Panc1 (cell line): ENCODE measurements at regions not wholly inside any gene's neighbourhood (a gene's known extent, or its start where the extent isn't known, plus 50 kb on each side); places are given as distances from the start of the nearest gene placed in this dataset.
"Not testable (repeated sequence)": the region's sequence is repeated elsewhere in the genome, so short reads cannot be mapped to it uniquely, and the experiment has no call there.

ENCODE experiments used
- ATAC-seq: fragments of 200-7000 bp; cut with Tn5 transposase; 2 replicates; pipeline ENCODE4 v1.9.1; 2020; ENCODE audit warnings: mild to moderate bottlenecking, moderate library complexity
- BruUV-seq: library from RNA; stranded (reverse); fragments of 400-500 nt; replicated peaks from 2 replicates; lab custom pipeline; 2021; lab: Mats Ljungman, UMichigan
- CTCF ChIA-PET: fragments of 300-600 bp; sonication (Branson Sonifier 250); formaldehyde crosslinking; loops from one replicate; lab custom pipeline; 2022; ENCODE audit warnings: antibody characterized with exemption; lab: Charles Lee
- POLR2A ChIA-PET: fragments of 300-600 bp; sonication (Branson Sonifier 250); formaldehyde crosslinking; loops from one replicate; lab custom pipeline; 2022; ENCODE audit warnings: antibody characterized with exemption; lab: Charles Lee
- DNase-seq: peaks from one replicate; pipeline ENCODE4 v3.0.0-alpha.2; 2010; ENCODE audit warnings: low read depth, low spot score
- H3K27ac ChIP-seq: 2 replicates; pipeline ENCODE4 v1.5.1; 2011; ENCODE audit warnings: mild to moderate bottlenecking, low read length, inconsistent platforms
- H3K27me3 ChIP-seq: fragments of 200-500 bp; sonication (Bioruptor generic); 2 replicates; pipeline ENCODE4 v1.6.0; 2014; ENCODE audit warnings: low read length, inconsistent platforms; ENCODE audit not compliant: control insufficient read depth, insufficient read depth
- H3K36me3 ChIP-seq: fragments of 200-500 bp; sonication (Bioruptor generic); 2 replicates; pipeline ENCODE4 v1.5.1; 2014; ENCODE audit warnings: inconsistent platforms, mild to moderate bottlenecking, low read length, moderate library complexity; ENCODE audit not compliant: control insufficient read depth, insufficient read depth
- H3K4me1 ChIP-seq: 2 replicates; pipeline ENCODE4 v1.5.1; 2011; ENCODE audit warnings: inconsistent platforms, mild to moderate bottlenecking, low read length, moderate library complexity; ENCODE audit not compliant: control insufficient read depth, insufficient read depth
- H3K4me3 ChIP-seq, 2 experiments: 2 replicates each; pipeline ENCODE4 v1.5.1; 2011 to 2012; ENCODE audit warnings: low read depth in 2 of 2, low read length in 2 of 2, mild to moderate bottlenecking in 2 of 2, inconsistent platforms in 1 of 2, moderate library complexity in 1 of 2
- H3K9me3 ChIP-seq: fragments of 200-500 bp; sonication (Bioruptor generic); 2 replicates; pipeline ENCODE4 v1.5.1; 2014; ENCODE audit warnings: low read depth, mild to moderate bottlenecking, inconsistent platforms, low read length, moderate library complexity; ENCODE audit not compliant: control insufficient read depth, insufficient read depth
- POLR2AphosphoS5 ChIP-seq: IDR thresholded peaks from 2 replicates; pipeline ENCODE4 v1.6.1; 2012; ENCODE audit warnings: mild to moderate bottlenecking, low read depth, low read length, moderate library complexity
- REST ChIP-seq, 2 experiments: IDR thresholded peaks; 2 replicates each; pipeline ENCODE4 v1.6.1; 2011 to 2012; ENCODE audit warnings: low read depth in 2 of 2, control low read depth in 1 of 2, low read length in 1 of 2, mild to moderate bottlenecking in 1 of 2, moderate library complexity in 1 of 2; ENCODE audit not compliant: insufficient read depth in 1 of 2
- SIN3A ChIP-seq: IDR thresholded peaks from 2 replicates; pipeline ENCODE4 v1.6.1; 2012; ENCODE audit warnings: low read depth, mild to moderate bottlenecking, low read length, moderate library complexity, borderline replicate concordance; ENCODE audit not compliant: insufficient read depth
- TCF7L2 ChIP-seq: IDR thresholded peaks from 2 replicates; pipeline ENCODE4 v1.6.1; 2011; ENCODE audit warnings: mild to moderate bottlenecking, low read depth, low read length, inconsistent platforms
- in situ Hi-C: cut with HindIII; loops from 2 replicates; pipeline ENCODE4 v1.10.0; 2016; ENCODE audit warnings: low sequenced_read_pairs, low pct_unique_long_range_greater_than_20kb
- intact Hi-C: fragments of 100-400 bp; cut with micrococcal nuclease; formaldehyde crosslinking; loops from one replicate; pipeline ENCODE4 v1.10.0; 2022; ENCODE audit not compliant: unreplicated experiment
- TF ChIP-seq, protein P1 (sequence below): fragments of 450-650 bp; IDR thresholded peaks from 2 replicates; pipeline ENCODE4 v1.5.1; 2017; ENCODE audit warnings: mild to moderate bottlenecking

DNA sequence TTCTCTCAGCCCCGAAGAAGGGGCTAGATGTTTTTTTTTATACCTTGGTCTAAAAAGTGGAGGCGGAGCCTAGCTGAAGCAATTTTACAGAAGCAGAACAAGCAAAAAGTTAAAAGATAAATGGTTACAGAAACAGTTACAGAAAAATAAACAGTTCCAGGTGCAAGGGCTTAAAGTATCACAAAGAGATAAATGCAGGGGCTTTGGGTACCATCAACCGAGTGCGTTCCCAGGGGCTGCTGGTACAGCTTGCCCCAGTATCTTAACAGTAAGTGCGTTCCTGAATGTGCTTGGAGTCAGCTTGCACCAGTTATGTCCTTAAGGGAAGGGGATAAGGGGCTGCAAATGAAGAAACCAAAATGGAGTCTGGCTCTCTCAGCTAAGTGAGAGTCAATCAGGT lies 173.9 kb upstream of the MBL2 start:
- Histone ChIP-seq H3K36me3 (no peaks in the 10 kb centered on the region), H3K4me1 (no peaks in the 10 kb centered on the region), H3K27ac (no peak overlapping the region), H3K9me3 (no peaks in the 10 kb centered on the region; the same call in 1 of the 2 replicates), H3K27me3 (no peaks in the 10 kb centered on the region), H3K4me3 (no peak overlapping the region)
- ATAC-seq, result no peak
- in situ Hi-C loops (no loop called here), intact Hi-C loops (no loop called here)
- no TSS peak for BruUV-seq
- no peak for DNase-seq
- POLR2A ChIA-PET, result no interaction called here
- CTCF ChIA-PET, result no interaction called here
- no peak for TF ChIP-seq POLR2AphosphoS5
- TF ChIP-seq, protein P1, sequence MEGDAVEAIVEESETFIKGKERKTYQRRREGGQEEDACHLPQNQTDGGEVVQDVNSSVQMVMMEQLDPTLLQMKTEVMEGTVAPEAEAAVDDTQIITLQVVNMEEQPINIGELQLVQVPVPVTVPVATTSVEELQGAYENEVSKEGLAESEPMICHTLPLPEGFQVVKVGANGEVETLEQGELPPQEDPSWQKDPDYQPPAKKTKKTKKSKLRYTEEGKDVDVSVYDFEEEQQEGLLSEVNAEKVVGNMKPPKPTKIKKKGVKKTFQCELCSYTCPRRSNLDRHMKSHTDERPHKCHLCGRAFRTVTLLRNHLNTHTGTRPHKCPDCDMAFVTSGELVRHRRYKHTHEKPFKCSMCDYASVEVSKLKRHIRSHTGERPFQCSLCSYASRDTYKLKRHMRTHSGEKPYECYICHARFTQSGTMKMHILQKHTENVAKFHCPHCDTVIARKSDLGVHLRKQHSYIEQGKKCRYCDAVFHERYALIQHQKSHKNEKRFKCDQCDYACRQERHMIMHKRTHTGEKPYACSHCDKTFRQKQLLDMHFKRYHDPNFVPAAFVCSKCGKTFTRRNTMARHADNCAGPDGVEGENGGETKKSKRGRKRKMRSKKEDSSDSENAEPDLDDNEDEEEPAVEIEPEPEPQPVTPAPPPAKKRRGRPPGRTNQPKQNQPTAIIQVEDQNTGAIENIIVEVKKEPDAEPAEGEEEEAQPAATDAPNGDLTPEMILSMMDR, result no peak
- no peak for TF ChIP-seq REST (IDR thresholded peaks at IDR 0.05; ENCODE audit: insufficient read depth in 1 of 2, low read depth in 2 of 2, low read length in 1 of 2)

DNA sequence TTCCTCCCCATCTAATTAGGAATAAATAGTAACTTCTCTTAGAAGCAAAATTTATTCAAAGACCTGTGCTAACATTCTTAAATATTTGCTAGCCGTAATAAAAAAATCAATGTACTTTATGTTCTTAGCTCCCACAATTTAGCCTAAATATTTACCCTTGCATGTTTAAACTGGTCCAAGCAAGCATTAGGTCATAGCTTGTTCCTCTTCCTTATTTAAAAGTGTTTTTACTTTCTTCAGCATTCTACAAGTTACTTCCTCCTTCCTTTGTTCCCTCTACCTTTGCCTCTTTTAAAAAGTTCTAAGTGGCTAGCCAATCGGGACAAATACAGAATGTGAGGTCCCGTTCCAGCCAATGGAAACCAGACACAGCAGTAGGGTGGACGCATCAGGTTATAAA lies 172.9 kb upstream of the MBL2 start:
- H3K4me3 ChIP-seq, H3K4me1 ChIP-seq, H3K27me3 ChIP-seq, DNase-seq, ATAC-seq, intact Hi-C loops, H3K9me3 ChIP-seq, CTCF ChIA-PET, POLR2A ChIA-PET, BruUV-seq, H3K27ac ChIP-seq, in situ Hi-C loops, H3K36me3 ChIP-seq: not testable (repeated sequence)

DNA sequence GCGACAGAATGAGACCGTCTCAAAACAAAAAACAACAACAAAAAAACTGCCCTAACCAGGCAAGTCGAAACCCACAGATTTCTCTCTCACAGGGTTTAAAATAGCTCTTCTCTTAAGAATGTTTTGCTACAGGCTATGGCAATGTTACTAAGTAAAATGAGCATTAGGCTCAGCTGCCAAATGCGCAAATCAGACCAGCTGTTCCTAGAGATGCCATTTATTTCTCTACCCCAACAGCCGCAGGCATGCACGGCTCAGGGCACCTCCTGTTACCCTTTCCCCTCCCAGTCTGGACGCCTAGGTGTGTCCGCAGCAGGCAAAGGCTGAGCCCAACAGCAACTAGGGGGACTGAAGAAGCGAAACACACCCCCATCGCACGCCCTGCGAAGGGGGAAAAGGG lies 168.3 kb upstream of the MBL2 start:
- H3K27me3 ChIP-seq, result no peaks in the 10 kb centered on the region
- no peaks in the 10 kb centered on the region for H3K36me3 ChIP-seq
- in situ Hi-C loops, result no loop called here
- ChIA-PET POLR2A (no interaction called here), CTCF (no interaction called here)
- no peak overlapping the region for H3K4me3 ChIP-seq
- no peaks in the 10 kb centered on the region; the same call in 1 of the 2 replicates for H3K9me3 ChIP-seq
- ATAC-seq, result no peak
- H3K4me1 ChIP-seq, result no peaks in the 10 kb centered on the region
- TF ChIP-seq POLR2AphosphoS5 (no peak), TCF7L2 (no peak), REST (IDR thresholded peaks at IDR 0.05; ENCODE audit: insufficient read depth in 1 of 2, low read depth in 2 of 2, low read length in 1 of 2) (no peak), SIN3A (no peak)
- TF ChIP-seq, protein P1, result no peak
- DNase-seq, result no peak
- no peak overlapping the region for H3K27ac ChIP-seq
- BruUV-seq, result no TSS peak
- intact Hi-C loops, result no loop called here
